SH-SY5Y (cell line): ENCODE measurements at regions not wholly inside any gene's neighbourhood (a gene's known extent, or its start where the extent isn't known, plus 50 kb on each side); places are given as distances from the start of the nearest gene placed in this dataset.

ENCODE experiments used
- GATA2 ChIP-seq: IDR thresholded peaks from 2 replicates; pipeline ENCODE4 v1.6.1; 2011; ENCODE audit warnings: mild to moderate bottlenecking, low read depth, low read length
- GATA3 ChIP-seq: IDR thresholded peaks from 2 replicates; pipeline ENCODE4 v1.6.1; 2011; ENCODE audit warnings: low read depth, mild to moderate bottlenecking, low read length, moderate library complexity

DNA sequence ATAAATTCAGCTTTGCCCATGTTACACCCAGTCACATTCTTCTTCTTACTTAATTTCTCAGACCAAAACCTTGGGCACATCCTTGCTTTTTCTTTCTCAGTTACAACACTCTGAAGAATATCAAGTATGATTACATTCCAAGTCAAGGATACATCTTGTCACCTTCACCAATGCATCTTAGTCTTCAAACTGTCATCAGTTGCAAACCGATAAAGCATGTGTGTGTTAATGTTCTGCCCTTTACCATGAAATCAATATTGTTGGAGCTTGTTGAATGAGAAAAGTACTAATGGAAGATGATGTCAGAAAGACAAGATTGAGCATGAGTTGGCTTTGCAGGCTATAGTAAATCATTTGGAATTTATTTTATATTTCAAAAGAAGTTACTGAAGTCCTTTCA lies 764.6 kb downstream of the NCAM2 start:
- TF ChIP-seq GATA2 = no peak
- TF ChIP-seq GATA3 = no peak

DNA sequence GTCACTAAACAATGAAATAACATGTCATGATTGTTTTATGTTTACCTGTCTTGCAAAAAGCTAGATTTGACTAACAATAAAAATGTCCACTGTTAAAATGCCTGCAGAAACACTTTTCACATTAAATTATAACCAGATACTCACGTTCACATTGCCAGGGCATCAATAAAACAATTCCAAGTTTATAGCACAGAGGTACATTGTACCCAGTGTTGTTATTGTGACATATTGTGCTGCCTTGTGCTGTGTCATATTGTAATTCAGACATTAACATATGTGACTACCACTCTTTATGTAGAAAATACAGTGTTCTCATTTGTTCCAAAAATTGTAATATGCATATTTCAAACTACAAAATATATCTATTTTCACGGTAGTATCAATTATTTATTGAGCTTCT lies 766.1 kb downstream of the NCAM2 start:
- TF ChIP-seq GATA3 (no peak), GATA2 (no peak)

DNA sequence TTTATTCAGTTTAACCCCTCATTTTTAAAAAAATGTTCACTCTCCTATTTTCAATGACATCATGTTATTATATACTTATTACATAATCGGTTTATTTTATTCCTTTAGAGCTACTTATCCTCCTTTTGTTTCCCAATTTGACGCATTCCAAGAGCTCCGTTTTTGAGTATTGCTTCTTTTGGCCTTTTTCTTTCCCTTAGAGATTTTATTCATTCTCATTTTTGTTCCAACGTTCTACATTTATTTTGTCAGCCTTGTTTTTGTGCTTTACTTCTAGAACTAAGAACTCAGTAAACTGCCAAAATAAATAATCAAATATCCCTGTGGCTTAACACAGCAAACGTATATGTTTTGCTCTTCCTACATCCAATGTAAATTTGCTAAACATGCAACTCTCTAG lies 769.1 kb downstream of the NCAM2 start:
- no peak for TF ChIP-seq GATA2
- no peak for TF ChIP-seq GATA3

DNA sequence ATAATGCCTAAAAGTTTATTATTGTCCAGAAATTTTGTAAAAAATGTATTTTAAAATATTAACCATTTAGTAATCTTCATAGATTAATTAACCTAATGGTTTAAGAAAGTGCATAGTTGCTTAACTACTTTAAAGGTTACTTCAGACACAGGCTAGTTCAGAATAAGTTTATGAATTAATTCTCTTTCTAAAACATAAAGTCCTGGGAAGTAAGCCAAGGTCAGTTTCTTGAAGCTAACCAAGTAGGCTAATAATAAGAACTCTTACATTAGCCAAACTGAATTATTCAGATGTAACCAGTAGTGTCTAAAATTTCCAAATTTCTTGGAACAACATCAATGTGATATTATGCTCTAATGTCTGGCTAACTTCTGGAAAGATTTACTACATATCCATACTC lies 790.4 kb downstream of the NCAM2 start:
- no peak for TF ChIP-seq GATA2
- no peak for TF ChIP-seq GATA3

DNA sequence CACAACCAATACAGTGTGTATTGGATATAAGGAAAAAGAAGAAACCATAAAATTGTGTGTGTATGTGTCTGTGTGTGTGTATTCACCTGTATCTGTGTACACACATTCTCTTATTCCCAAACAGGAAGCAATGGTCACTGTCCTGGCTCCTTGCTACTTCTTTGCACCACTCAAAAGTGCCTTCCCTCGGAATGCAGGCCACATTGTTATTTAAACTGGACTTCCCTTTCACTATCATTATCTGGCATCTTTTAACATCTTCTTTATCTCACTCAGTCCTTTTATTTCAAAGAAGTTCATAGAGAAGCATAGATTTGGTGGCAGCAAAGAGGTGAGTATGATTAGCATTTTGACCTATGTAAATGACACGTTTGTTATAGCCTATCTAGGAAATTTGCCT lies 803.7 kb downstream of the NCAM2 start:
- TF ChIP-seq GATA2 = no peak
- no peak for TF ChIP-seq GATA3

DNA sequence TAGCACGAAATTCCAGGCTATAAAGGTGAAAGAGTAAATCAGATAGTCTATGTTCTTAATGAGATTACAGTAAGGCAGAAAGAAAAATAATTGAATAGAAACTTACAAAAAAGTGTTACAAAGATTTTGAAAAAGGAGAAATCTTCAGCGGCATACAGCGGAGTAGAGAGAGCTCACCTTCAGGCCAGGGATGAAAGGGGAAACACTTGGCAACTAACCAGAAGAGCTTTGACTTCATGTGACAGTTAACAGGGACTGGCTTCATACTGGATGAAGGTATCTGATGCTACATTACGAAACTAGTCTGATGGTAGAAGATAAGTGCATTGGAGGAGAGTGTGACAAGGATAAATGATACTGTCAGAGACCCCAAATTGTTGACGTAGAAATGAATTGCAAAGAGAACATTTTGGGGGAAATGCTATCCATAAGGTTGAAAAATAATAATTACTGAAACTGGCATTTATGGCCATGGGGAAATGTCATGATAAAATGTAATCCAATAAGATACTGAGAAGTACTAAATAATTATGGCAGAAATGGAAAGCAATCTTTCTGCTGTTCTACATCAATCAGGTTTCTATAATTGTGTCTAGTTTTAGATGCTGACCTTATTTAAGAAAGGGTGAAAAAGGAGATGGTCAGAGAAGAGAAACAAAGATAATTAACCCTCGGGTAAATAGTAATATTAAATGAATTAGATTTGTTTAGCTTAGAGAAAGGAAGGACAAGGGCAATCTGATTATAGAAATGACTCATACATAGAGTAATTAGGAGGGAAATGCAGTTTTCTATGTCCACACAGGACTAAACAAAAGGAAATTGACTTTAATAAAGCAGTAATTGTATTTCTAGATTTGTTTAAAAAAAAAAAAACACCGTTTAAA lies 808.7 kb downstream of the NCAM2 start:
- TF ChIP-seq GATA3 (0 out of 2 replicates have a peak, but pooled peaks have one; percentile 22), GATA2 (peak; percentile 40; the same call in 1 of the 2 replicates)

DNA sequence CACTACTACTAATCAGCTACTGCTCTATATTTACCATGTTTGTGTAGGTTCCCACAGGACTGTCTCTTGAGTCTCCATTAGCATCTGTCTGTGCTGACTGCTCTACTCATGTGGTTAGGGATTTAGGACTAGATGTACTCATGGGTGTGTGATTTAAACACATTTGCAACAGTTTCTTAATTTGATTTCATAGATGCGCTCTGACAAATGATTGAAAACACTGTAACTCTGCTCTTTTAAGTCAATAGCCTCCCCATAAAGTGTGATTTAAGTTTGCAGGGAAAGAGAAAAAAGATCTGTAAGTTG lies 809.3 kb downstream of the NCAM2 start:
- TF ChIP-seq GATA3 = no peak
- no peak for TF ChIP-seq GATA2

DNA sequence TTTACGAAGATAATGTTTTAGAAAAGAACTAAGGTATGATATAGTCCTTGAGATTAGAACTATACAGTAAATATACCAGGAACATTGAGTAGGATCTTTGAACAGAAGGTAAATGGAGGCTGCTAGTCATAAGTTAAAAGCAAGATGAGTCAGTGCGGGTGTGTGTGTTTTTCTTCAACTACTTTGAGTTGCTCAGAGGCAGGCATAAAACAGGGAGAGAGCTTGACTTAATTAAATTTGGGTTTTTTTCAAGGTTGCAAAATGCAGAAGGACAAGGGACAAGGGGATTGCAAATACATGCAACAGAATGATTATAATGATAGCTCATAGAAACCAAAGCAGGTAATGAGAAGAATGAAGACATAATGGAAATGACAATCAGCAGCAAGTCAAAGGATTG lies 815.1 kb downstream of the NCAM2 start:
- TF ChIP-seq GATA3 = no peak
- no peak for TF ChIP-seq GATA2

DNA sequence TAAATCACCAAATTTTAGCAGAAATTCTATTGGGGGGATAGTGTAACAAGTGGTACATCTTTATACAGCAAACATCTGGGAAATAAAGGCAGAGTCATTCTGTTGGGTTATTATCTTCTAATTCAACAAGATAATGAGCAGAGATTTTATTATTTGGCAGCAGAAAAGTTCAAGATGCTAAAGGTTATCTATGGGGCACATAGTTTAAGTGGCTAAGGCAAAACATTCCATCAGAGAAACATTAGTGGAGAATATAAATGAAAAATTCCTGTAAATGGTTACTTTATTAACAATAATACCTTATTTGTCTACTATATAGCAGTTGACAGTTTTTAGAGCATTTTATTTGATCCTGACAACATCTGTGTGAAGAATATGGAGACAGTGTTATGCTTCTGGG lies 815.7 kb downstream of the NCAM2 start:
- TF ChIP-seq GATA2 (no peak), GATA3 (no peak)

DNA sequence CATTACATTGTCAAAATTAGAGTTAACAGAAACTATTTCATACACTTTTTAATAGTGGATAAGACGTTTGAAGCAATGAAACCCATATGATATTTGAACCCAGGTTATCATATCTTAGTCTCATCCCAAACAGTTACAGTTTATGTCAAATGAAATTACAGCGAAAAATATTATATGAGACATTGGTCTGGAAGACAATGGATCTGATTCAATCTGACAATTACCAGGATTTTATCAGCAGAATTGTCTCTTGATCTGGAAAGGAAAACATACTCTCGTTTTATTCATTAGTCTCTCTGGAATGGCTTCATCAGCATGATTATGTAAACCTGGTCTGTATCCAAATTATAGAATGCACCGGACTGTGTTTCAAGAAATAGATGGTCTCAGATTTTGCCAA lies 818.6 kb downstream of the NCAM2 start:
- TF ChIP-seq GATA3 (peak; percentile 89), GATA2 (peak; percentile 72)

DNA sequence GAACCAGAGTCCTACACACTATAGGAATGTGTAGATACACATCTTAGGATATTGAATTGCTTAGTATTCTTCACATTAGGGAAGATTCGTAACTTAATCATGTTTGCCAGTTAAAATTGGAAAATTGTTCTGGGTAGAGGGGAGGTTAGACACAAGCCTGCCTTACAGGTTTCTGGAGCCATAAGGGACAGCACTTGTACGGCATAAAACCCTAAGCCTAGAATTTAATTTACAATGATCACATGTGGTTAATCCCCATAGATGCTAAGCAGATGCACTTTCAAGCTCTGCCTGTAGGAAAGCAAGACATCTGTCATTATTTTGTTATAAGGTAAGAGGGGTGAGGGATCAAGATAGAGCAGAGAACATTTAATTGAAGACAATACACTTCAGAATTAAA lies 820.7 kb downstream of the NCAM2 start:
- TF ChIP-seq GATA3 (peak; percentile 34), GATA2 (peak; percentile 19; the same call in 1 of the 2 replicates)

DNA sequence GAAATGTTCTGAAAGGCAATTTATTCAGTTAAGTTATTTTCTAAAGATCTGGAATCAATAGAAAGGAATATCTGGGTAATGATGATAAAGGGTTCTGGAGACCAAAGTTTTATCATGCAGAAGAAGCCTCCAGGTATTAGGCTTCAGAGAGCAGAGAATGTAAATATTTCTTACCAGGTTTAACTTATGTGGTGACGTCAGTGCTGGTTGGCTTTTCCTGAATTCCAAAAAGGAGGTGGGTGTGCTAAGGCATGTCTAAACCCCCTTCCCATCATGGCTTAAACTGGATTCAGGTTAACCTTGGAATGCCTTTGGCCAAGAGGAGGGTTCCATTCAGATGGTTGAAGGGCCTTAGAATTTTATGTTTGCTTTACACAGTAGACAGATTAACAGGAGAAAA lies 829.9 kb downstream of the NCAM2 start:
- TF ChIP-seq GATA3 (no peak), GATA2 (no peak)

DNA sequence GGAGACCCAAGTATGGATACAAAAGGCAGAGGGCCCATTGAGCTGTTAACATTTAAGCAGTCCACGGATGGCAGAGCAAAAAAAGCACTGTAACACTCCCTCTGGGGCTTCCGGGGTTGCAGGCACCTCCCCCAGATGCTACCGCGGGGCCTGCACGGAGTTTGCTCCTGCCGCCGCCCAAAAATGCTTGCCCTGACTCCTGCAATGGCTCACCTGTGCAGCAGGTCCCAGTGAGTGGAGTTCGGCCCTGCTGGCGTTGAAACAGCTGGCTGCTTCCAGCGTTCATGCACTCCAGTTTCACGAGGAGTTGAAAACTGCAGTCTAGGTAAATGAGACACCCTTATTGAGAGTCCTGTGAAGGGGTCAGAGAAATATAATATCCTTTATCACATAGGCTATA lies 832.8 kb downstream of the NCAM2 start:
- TF ChIP-seq GATA3 = no peak
- no peak for TF ChIP-seq GATA2

DNA sequence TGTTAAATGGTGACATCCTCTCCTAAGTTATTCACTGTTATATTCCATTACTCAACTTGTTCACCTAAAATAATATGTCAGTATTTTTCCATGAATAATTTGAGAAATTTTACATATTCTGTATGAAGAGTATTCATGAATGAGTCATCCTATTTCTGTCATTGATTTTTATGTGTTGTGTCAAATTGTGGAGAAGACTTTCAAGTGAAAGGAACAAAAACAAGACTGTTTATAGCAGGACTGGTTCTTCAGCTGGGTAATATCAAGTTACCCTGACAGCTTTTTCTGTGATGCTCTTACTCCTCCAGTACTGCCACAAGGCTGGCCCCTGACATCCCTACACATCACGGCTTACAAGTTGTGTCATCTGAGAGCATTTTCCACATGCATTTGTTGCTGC lies 847.7 kb downstream of the NCAM2 start:
- TF ChIP-seq GATA2 (no peak), GATA3 (no peak)

DNA sequence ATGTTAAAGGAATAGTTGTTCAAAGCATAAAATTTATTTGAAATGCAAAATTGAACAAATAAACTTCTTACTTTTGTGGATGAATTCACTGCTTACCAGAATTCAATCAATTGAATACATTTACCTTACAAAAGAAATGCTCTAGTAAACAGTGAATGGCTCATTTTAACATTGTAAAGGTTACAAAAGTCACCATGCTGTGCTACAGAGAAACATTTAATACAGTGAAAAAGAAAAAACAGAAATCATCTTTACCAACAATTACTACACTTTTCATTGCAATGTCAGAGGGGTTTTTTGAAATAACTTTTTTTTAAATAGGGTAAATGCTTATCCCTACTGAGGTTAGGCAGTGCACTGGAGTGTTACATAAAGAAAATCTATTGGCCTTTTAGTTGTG lies 853.0 kb downstream of the NCAM2 start:
- TF ChIP-seq GATA3 = no peak
- no peak for TF ChIP-seq GATA2

DNA sequence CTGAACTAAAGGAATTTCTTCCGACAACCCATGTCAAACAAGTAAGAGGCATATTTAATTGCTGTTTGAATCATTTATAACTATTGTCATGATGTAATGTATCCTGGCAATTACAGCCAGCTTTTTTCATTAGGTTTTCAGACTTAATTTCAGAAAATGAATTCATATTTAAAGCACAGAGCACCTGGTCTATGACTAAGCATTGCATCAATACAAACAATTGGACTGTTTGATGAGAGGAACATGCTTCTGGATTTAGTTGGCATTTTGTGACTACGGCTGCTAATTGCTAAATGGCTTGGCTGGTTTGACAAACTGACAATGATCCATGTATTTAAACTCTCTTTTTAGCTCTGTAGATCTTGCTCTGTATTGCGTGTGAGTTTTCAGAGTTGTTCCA lies 853.4 kb downstream of the NCAM2 start:
- TF ChIP-seq GATA3 (no peak), GATA2 (no peak)
